H1 (cell line): ENCODE measurements at regions not wholly inside any gene's neighbourhood (a gene's known extent, or its start where the extent isn't known, plus 50 kb on each side); places are given as distances from the start of the nearest gene placed in this dataset.

ENCODE experiments used
- MAX ChIP-seq: IDR thresholded peaks from 2 replicates; pipeline ENCODE4 v1.6.1; 2012; ENCODE audit warnings: inconsistent platforms
- NANOG ChIP-seq: IDR thresholded peaks from 2 replicates; pipeline ENCODE4 v1.6.1; 2011; ENCODE audit warnings: low read length, low read depth, mild to moderate bottlenecking, inconsistent platforms; ENCODE audit not compliant: insufficient read depth, poor library complexity, severe bottlenecking
- TF ChIP-seq, protein P1 (sequence below): fragments of 300-600 bp; sonication (generic); IDR thresholded peaks from 2 replicates; pipeline ENCODE4 v1.7.1; 2012; ENCODE audit warnings: low read length, moderate library complexity, mild to moderate bottlenecking, inconsistent platforms; ENCODE audit not compliant: insufficient replicate concordance

- TF ChIP-seq, protein P1, sequence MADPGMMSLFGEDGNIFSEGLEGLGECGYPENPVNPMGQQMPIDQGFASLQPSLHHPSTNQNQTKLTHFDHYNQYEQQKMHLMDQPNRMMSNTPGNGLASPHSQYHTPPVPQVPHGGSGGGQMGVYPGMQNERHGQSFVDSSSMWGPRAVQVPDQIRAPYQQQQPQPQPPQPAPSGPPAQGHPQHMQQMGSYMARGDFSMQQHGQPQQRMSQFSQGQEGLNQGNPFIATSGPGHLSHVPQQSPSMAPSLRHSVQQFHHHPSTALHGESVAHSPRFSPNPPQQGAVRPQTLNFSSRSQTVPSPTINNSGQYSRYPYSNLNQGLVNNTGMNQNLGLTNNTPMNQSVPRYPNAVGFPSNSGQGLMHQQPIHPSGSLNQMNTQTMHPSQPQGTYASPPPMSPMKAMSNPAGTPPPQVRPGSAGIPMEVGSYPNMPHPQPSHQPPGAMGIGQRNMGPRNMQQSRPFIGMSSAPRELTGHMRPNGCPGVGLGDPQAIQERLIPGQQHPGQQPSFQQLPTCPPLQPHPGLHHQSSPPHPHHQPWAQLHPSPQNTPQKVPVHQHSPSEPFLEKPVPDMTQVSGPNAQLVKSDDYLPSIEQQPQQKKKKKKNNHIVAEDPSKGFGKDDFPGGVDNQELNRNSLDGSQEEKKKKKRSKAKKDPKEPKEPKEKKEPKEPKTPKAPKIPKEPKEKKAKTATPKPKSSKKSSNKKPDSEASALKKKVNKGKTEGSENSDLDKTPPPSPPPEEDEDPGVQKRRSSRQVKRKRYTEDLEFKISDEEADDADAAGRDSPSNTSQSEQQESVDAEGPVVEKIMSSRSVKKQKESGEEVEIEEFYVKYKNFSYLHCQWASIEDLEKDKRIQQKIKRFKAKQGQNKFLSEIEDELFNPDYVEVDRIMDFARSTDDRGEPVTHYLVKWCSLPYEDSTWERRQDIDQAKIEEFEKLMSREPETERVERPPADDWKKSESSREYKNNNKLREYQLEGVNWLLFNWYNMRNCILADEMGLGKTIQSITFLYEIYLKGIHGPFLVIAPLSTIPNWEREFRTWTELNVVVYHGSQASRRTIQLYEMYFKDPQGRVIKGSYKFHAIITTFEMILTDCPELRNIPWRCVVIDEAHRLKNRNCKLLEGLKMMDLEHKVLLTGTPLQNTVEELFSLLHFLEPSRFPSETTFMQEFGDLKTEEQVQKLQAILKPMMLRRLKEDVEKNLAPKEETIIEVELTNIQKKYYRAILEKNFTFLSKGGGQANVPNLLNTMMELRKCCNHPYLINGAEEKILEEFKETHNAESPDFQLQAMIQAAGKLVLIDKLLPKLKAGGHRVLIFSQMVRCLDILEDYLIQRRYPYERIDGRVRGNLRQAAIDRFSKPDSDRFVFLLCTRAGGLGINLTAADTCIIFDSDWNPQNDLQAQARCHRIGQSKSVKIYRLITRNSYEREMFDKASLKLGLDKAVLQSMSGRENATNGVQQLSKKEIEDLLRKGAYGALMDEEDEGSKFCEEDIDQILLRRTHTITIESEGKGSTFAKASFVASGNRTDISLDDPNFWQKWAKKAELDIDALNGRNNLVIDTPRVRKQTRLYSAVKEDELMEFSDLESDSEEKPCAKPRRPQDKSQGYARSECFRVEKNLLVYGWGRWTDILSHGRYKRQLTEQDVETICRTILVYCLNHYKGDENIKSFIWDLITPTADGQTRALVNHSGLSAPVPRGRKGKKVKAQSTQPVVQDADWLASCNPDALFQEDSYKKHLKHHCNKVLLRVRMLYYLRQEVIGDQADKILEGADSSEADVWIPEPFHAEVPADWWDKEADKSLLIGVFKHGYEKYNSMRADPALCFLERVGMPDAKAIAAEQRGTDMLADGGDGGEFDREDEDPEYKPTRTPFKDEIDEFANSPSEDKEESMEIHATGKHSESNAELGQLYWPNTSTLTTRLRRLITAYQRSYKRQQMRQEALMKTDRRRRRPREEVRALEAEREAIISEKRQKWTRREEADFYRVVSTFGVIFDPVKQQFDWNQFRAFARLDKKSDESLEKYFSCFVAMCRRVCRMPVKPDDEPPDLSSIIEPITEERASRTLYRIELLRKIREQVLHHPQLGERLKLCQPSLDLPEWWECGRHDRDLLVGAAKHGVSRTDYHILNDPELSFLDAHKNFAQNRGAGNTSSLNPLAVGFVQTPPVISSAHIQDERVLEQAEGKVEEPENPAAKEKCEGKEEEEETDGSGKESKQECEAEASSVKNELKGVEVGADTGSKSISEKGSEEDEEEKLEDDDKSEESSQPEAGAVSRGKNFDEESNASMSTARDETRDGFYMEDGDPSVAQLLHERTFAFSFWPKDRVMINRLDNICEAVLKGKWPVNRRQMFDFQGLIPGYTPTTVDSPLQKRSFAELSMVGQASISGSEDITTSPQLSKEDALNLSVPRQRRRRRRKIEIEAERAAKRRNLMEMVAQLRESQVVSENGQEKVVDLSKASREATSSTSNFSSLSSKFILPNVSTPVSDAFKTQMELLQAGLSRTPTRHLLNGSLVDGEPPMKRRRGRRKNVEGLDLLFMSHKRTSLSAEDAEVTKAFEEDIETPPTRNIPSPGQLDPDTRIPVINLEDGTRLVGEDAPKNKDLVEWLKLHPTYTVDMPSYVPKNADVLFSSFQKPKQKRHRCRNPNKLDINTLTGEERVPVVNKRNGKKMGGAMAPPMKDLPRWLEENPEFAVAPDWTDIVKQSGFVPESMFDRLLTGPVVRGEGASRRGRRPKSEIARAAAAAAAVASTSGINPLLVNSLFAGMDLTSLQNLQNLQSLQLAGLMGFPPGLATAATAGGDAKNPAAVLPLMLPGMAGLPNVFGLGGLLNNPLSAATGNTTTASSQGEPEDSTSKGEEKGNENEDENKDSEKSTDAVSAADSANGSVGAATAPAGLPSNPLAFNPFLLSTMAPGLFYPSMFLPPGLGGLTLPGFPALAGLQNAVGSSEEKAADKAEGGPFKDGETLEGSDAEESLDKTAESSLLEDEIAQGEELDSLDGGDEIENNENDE, result no peak
- TF ChIP-seq MAX (no peak), NANOG (no peak)
These were observed 277.3 kb upstream of the FAT3 start (continued) for GRCh38 chr11:91947215-91947820.
